Mesendoderm (in vitro differentiated cells): ENCODE measurements at regions not wholly inside any gene's neighbourhood (a gene's known extent, or its start where the extent isn't known, plus 50 kb on each side); places are given as distances from the start of the nearest gene placed in this dataset.

Experiments used
- DNase-seq: peaks from one replicate; pipeline ENCODE4 v3.0.0; 2013
- H2AK5ac ChIP-seq: 2 replicates; pipeline ENCODE4 v1.6.1; 2013; ENCODE audit warnings: low read length, inconsistent platforms
- H2BK120ac ChIP-seq: 2 replicates; pipeline ENCODE4 v1.6.1; 2013; ENCODE audit warnings: low read depth, mild to moderate bottlenecking, low read length, moderate library complexity, mixed read lengths
- H2BK15ac ChIP-seq: replicated peaks from 2 replicates; pipeline ENCODE4 v1.6.1; 2013; ENCODE audit warnings: low read depth, mild to moderate bottlenecking, moderate library complexity
- H2BK5ac ChIP-seq: 2 replicates; pipeline ENCODE4 v1.6.1; 2013; ENCODE audit warnings: low read length, inconsistent platforms
- H3K18ac ChIP-seq: 2 replicates; pipeline ENCODE4 v1.6.1; 2013; ENCODE audit warnings: mild to moderate bottlenecking, low read length, mixed read lengths
- H3K23ac ChIP-seq: one replicate; pipeline ENCODE4 v1.6.1; 2013; ENCODE audit warnings: low read length
- H3K27ac ChIP-seq: 2 replicates; pipeline ENCODE4 v1.5.1; 2013; ENCODE audit warnings: low read depth, mild to moderate bottlenecking, inconsistent platforms, low read length, moderate library complexity
- H3K27me3 ChIP-seq: 2 replicates; pipeline ENCODE4 v1.6.1; 2013; ENCODE audit warnings: low read length, control low read depth, mild to moderate bottlenecking, inconsistent platforms; ENCODE audit not compliant: insufficient read depth, poor library complexity
- H3K36me3 ChIP-seq: 2 replicates; pipeline ENCODE4 v1.6.1; 2013; ENCODE audit warnings: low read length, inconsistent platforms; ENCODE audit not compliant: control insufficient read depth, insufficient read depth
- H3K4ac ChIP-seq: one replicate; pipeline ENCODE4 v1.6.1; 2013; ENCODE audit warnings: low read depth, mild to moderate bottlenecking, low read length, moderate library complexity
- H3K4me1 ChIP-seq: 2 replicates; pipeline ENCODE4 v1.6.1; 2013; ENCODE audit warnings: low read depth, low read length, inconsistent platforms; ENCODE audit not compliant: control insufficient read depth
- H3K4me2 ChIP-seq: 2 replicates; pipeline ENCODE4 v1.6.1; 2013; ENCODE audit warnings: low read length
- H3K4me3 ChIP-seq: 2 replicates; pipeline ENCODE4 v1.5.1; 2013; ENCODE audit warnings: mild to moderate bottlenecking, low read length
- H3K56ac ChIP-seq: one replicate; pipeline ENCODE4 v1.6.1; 2013; ENCODE audit warnings: low read length
- H3K79me1 ChIP-seq: 2 replicates; pipeline ENCODE4 v1.6.1; 2013; ENCODE audit warnings: low read length, inconsistent platforms
- H3K79me2 ChIP-seq: 2 replicates; pipeline ENCODE4 v1.6.1; 2013; ENCODE audit warnings: mild to moderate bottlenecking, low read length; ENCODE audit not compliant: control insufficient read depth, insufficient read depth
- H3K9ac ChIP-seq: 2 replicates; pipeline ENCODE4 v1.6.1; 2013; ENCODE audit warnings: low read length, inconsistent platforms
- H4K5ac ChIP-seq: one replicate; pipeline ENCODE4 v1.6.1; 2013; ENCODE audit warnings: low read length
- H4K8ac ChIP-seq: one replicate; pipeline ENCODE4 v1.6.1; 2013; ENCODE audit warnings: low read depth, mild to moderate bottlenecking, control low read depth, low read length, moderate library complexity
- WGBS: extraction: QIAGEN DNeasy Blood & Tissue Kit; methylation state at CpG from one replicate; pipeline ENCODE4 v1.1.7; 2013; ENCODE audit warnings: low lambda C conversion rate, missing lambda C conversion rate; ENCODE audit not compliant: insufficient coverage; ENCODE audit errors: extremely low coverage; 5-methylcytosine and 5-hydroxymethylcytosine counted together

- Histone ChIP-seq H4K5ac (no peak overlapping the region), H3K4ac (no peak overlapping the region), H2BK120ac (no peak overlapping the region), H3K56ac (no peak overlapping the region), H3K79me2 (no peaks in the 10 kb centered on the region), H3K4me3 (no peak overlapping the region), H3K27ac (no peak overlapping the region), H3K23ac (no peak overlapping the region), H3K4me1 (no peaks in the 10 kb centered on the region), H3K18ac (no peak overlapping the region), H2AK5ac (no peak overlapping the region), H2BK5ac (no peak overlapping the region), H4K8ac (no peak overlapping the region), H3K9ac (no peak overlapping the region), H3K27me3 (no peaks in the 10 kb centered on the region), H2BK15ac (no peak overlapping the region), H3K79me1 (no peaks in the 10 kb centered on the region), H3K36me3 (no peaks in the 10 kb centered on the region), H3K4me2 (no peak overlapping the region)
- WGBS: no CpG with 5 or more reads among the region's 11 CpGs
- DNase-seq: no peak
These were observed 251.8 kb downstream of the MAF start for GRCh38 chr16:79348521-79349306.

GRCh38 chr16:79347277-79347676 lies 253.3 kb downstream of the MAF start:
- Histone ChIP-seq H2BK5ac (no peak overlapping the region), H4K8ac (no peak overlapping the region), H3K36me3 (no peaks in the 10 kb centered on the region), H2BK15ac (no peak overlapping the region), H3K56ac (no peak overlapping the region), H3K9ac (no peak overlapping the region), H3K4me1 (no peaks in the 10 kb centered on the region), H3K79me2 (no peaks in the 10 kb centered on the region), H3K4ac (no peak overlapping the region), H3K27me3 (no peaks in the 10 kb centered on the region), H3K23ac (no peak overlapping the region), H2AK5ac (no peak overlapping the region), H3K4me3 (no peak overlapping the region), H3K18ac (no peak overlapping the region), H3K27ac (no peak overlapping the region), H2BK120ac (no peak overlapping the region), H3K4me2 (no peak overlapping the region), H4K5ac (no peak overlapping the region), H3K79me1 (no peaks in the 10 kb centered on the region)
- no CpG with 5 or more reads among the region's 19 CpGs for WGBS
- DNase-seq: no peak

- Histone ChIP-seq H2BK120ac (no peak overlapping the region), H3K79me2 (no peaks in the 10 kb centered on the region), H3K4me3 (no peak overlapping the region), H2BK15ac (no peak overlapping the region), H3K18ac (no peak overlapping the region), H3K79me1 (no peaks in the 10 kb centered on the region), H3K23ac (no peak overlapping the region), H4K8ac (no peak overlapping the region), H3K4ac (no peak overlapping the region), H3K27me3 (no peaks in the 10 kb centered on the region), H4K5ac (no peak overlapping the region), H3K36me3 (no peaks in the 10 kb centered on the region), H3K9ac (no peak overlapping the region), H3K4me1 (no peaks in the 10 kb centered on the region), H3K27ac (no peak overlapping the region), H2BK5ac (no peak overlapping the region), H3K4me2 (no peak overlapping the region), H2AK5ac (no peak overlapping the region), H3K56ac (no peak overlapping the region)
- no peak for DNase-seq
- WGBS: no CpG with 5 or more reads among the region's 7 CpGs
These were observed 260.7 kb downstream of the MAF start for GRCh38 chr16:79339863-79340262.

GRCh38 chr16:79337906-79338305 lies 262.6 kb downstream of the MAF start:
- Histone ChIP-seq H2BK120ac (no peak overlapping the region), H3K27me3 (no peaks in the 10 kb centered on the region), H3K79me1 (no peaks in the 10 kb centered on the region), H2BK15ac (no peak overlapping the region), H3K27ac (no peak overlapping the region), H3K18ac (no peak overlapping the region), H2BK5ac (no peak overlapping the region), H3K9ac (no peak overlapping the region), H2AK5ac (no peak overlapping the region), H3K23ac (no peak overlapping the region), H3K36me3 (no peaks in the 10 kb centered on the region), H3K4me3 (no peak overlapping the region), H4K5ac (no peak overlapping the region), H3K4me1 (no peaks in the 10 kb centered on the region), H4K8ac (no peak overlapping the region), H3K56ac (no peak overlapping the region), H3K4ac (no peak overlapping the region), H3K79me2 (no peaks in the 10 kb centered on the region), H3K4me2 (no peak overlapping the region)
- DNase-seq: no peak
- no CpG with 5 or more reads among the region's 7 CpGs for WGBS

- Histone ChIP-seq H3K4me1 (no peaks in the 10 kb centered on the region), H4K8ac (no peak overlapping the region), H2BK5ac (no peak overlapping the region), H3K4me2 (no peak overlapping the region), H4K5ac (no peak overlapping the region), H3K4ac (no peak overlapping the region), H3K79me2 (no peaks in the 10 kb centered on the region), H2AK5ac (no peak overlapping the region), H3K27ac (no peak overlapping the region), H3K36me3 (no peaks in the 10 kb centered on the region), H3K4me3 (no peak overlapping the region), H3K27me3 (no peaks in the 10 kb centered on the region), H3K9ac (no peak overlapping the region), H3K18ac (no peak overlapping the region), H2BK15ac (no peak overlapping the region), H3K56ac (no peak overlapping the region), H3K23ac (no peak overlapping the region), H3K79me1 (no peaks in the 10 kb centered on the region), H2BK120ac (no peak overlapping the region)
- WGBS: no CpG with 5 or more reads among the region's 6 CpGs
- no peak for DNase-seq
These were observed 263.9 kb downstream of the MAF start for GRCh38 chr16:79336437-79337229.
